AG20443 (cell line): ENCODE measurements at regions not wholly inside any gene's neighbourhood (a gene's known extent, or its start where the extent isn't known, plus 50 kb on each side); places are given as distances from the start of the nearest gene placed in this dataset.

Source experiments
- DNase-seq: peaks from one replicate; pipeline ENCODE4 v3.0.0; 2012; ENCODE audit warnings: low spot score, mixed read lengths

GRCh38 chr15:62612183-62612733 is 430.3 kb upstream of the TPM1 start:
- DNase-seq = no peak

- DNase-seq = no peak
Observed at GRCh38 chr15:62612771-62613170, 429.8 kb upstream of the TPM1 start.

- no peak for DNase-seq
Observed at GRCh38 chr15:62616746-62617145, 425.8 kb upstream of the TPM1 start.

GRCh38 chr15:62617741-62618140 is 424.8 kb upstream of the TPM1 start:
- no peak for DNase-seq

- DNase-seq = peak; percentile 76
Observed at GRCh38 chr15:62618432-62618831, 424.1 kb upstream of the TPM1 start.

GRCh38 chr15:62618846-62619504 is 423.6 kb upstream of the TPM1 start:
- DNase-seq = no peak

- no peak for DNase-seq
Observed at GRCh38 chr15:62619526-62619925, 423.0 kb upstream of the TPM1 start.

- no peak for DNase-seq
Observed at GRCh38 chr15:62622775-62623174, 419.8 kb upstream of the TPM1 start.

GRCh38 chr15:62624547-62625378 is 417.8 kb upstream of the TPM1 start:
- peak; percentile 81 for DNase-seq

- DNase-seq = peak; percentile 82
Observed at GRCh38 chr15:62625429-62626033, 417.0 kb upstream of the TPM1 start.

GRCh38 chr15:62626903-62627302 is 415.6 kb upstream of the TPM1 start:
- DNase-seq = no peak

- DNase-seq = no peak
Observed at GRCh38 chr15:62631076-62631724, 411.3 kb upstream of the TPM1 start.

GRCh38 chr15:62636823-62637573 is 405.5 kb upstream of the TPM1 start:
- DNase-seq = no peak

GRCh38 chr15:62637574-62637897 is 405.0 kb upstream of the TPM1 start:
- no peak for DNase-seq

GRCh38 chr15:62637950-62638619 is 404.5 kb upstream of the TPM1 start:
- DNase-seq = no peak

GRCh38 chr15:62639432-62639831 is 403.1 kb upstream of the TPM1 start:
- DNase-seq = no peak

GRCh38 chr15:62639906-62640605 is 402.5 kb upstream of the TPM1 start:
- no peak for DNase-seq

- DNase-seq = no peak
Observed at GRCh38 chr15:62641825-62642224, 400.7 kb upstream of the TPM1 start.

GRCh38 chr15:62643572-62643971 is 399.0 kb upstream of the TPM1 start:
- DNase-seq = no peak

GRCh38 chr15:62644216-62644888 is 398.2 kb upstream of the TPM1 start:
- DNase-seq = no peak
